ENCODE measurements at regions not wholly inside any gene's neighbourhood (a gene's known extent, or its start where the extent isn't known, plus 50 kb on each side); places are given as distances from the start of the nearest gene placed in this dataset.

GRCh38 chr3:170751899-170752293 lies 118.1 kb downstream of the RPL22L1 start:
- DNase-seq: no peak

- no peak for DNase-seq
Measured at GRCh38 chr3:170751083-170751898, 118.7 kb downstream of the RPL22L1 start.

- no peak for DNase-seq
Measured at GRCh38 chr3:170750478-170750830, 119.5 kb downstream of the RPL22L1 start.

GRCh38 chr3:170749765-170750477 lies 120.1 kb downstream of the RPL22L1 start:
- DNase-seq: no peak

GRCh38 chr3:170749185-170749584 lies 120.8 kb downstream of the RPL22L1 start:
- no peak for DNase-seq

- DNase-seq: no peak
Measured at GRCh38 chr3:170746175-170746942, 123.6 kb downstream of the RPL22L1 start.

GRCh38 chr3:170745211-170745718 lies 124.7 kb downstream of the RPL22L1 start:
- no peak for DNase-seq

GRCh38 chr3:170741756-170742529 lies 128.1 kb downstream of the RPL22L1 start:
- DNase-seq: no peak

GRCh38 chr3:170740726-170741591 lies 129.0 kb downstream of the RPL22L1 start:
- no peak for DNase-seq

GRCh38 chr3:170740285-170740684 lies 129.7 kb downstream of the RPL22L1 start:
- DNase-seq: no peak

- no peak for DNase-seq
Measured at GRCh38 chr3:170739410-170739809, 130.6 kb downstream of the RPL22L1 start.

- no peak for DNase-seq
Measured at GRCh38 chr3:170738766-170739165, 131.2 kb downstream of the RPL22L1 start.

- no peak for DNase-seq
Measured at GRCh38 chr3:170737498-170738162, 132.4 kb downstream of the RPL22L1 start.

GRCh38 chr3:170735821-170736220 lies 134.2 kb downstream of the RPL22L1 start:
- DNase-seq: no peak

GRCh38 chr3:170734735-170735065 lies 135.3 kb downstream of the RPL22L1 start:
- no peak for DNase-seq

GRCh38 chr3:170734043-170734734 lies 135.8 kb downstream of the RPL22L1 start:
- DNase-seq: no peak

GRCh38 chr3:170732660-170733245 lies 137.2 kb downstream of the RPL22L1 start:
- DNase-seq: no peak

GRCh38 chr3:170731281-170731680 lies 138.7 kb downstream of the RPL22L1 start:
- DNase-seq: no peak

GRCh38 chr3:170730071-170730812 lies 139.8 kb downstream of the RPL22L1 start:
- DNase-seq: no peak
